Occipital lobe (tissue), 1 donor: ENCODE measurements at regions not wholly inside any gene's neighbourhood (a gene's known extent, or its start where the extent isn't known, plus 50 kb on each side); places are given as distances from the start of the nearest gene placed in this dataset.

Experiments
- DNase-seq: peaks from one replicate; lab custom pipeline; 2025; lab: John Stamatoyannopoulos, UW

- no peak for DNase-seq
These were observed 308.2 kb downstream of the ZNF608 start for GRCh38 chr5:124438026-124438902.

- no peak for DNase-seq
These were observed 310.1 kb downstream of the ZNF608 start for GRCh38 chr5:124436294-124436693.

GRCh38 chr5:124433170-124433569 lies 313.3 kb downstream of the ZNF608 start:
- no peak for DNase-seq

GRCh38 chr5:124421584-124421983 lies 324.9 kb downstream of the ZNF608 start:
- no peak for DNase-seq

GRCh38 chr5:124420952-124421351 lies 325.5 kb downstream of the ZNF608 start:
- no peak for DNase-seq

- no peak for DNase-seq
These were observed 326.9 kb downstream of the ZNF608 start for GRCh38 chr5:124419531-124419930.

- DNase-seq = no peak
These were observed 328.0 kb downstream of the ZNF608 start for GRCh38 chr5:124418390-124418789.

- DNase-seq = no peak
These were observed 329.2 kb downstream of the ZNF608 start for GRCh38 chr5:124417196-124417595.

GRCh38 chr5:124416627-124417026 lies 329.8 kb downstream of the ZNF608 start:
- no peak for DNase-seq

- no peak for DNase-seq
These were observed 331.5 kb downstream of the ZNF608 start for GRCh38 chr5:124414973-124415372.

GRCh38 chr5:124410539-124411488 lies 335.6 kb downstream of the ZNF608 start:
- DNase-seq = no peak

GRCh38 chr5:124408738-124409453 lies 337.5 kb downstream of the ZNF608 start:
- DNase-seq = no peak

GRCh38 chr5:124404796-124405195 lies 341.6 kb downstream of the ZNF608 start:
- DNase-seq = no peak

- no peak for DNase-seq
These were observed 343.2 kb downstream of the ZNF608 start for GRCh38 chr5:124403281-124403680.

GRCh38 chr5:124402144-124402581 lies 344.3 kb downstream of the ZNF608 start:
- peak; percentile 15 for DNase-seq

GRCh38 chr5:124401476-124402143 lies 344.8 kb downstream of the ZNF608 start:
- DNase-seq = no peak

- no peak for DNase-seq
These were observed 346.9 kb downstream of the ZNF608 start for GRCh38 chr5:124399426-124399961.

GRCh38 chr5:124398460-124398859 lies 348.0 kb downstream of the ZNF608 start:
- DNase-seq = no peak

- no peak for DNase-seq
These were observed 349.1 kb downstream of the ZNF608 start for GRCh38 chr5:124397317-124397716.

GRCh38 chr5:124395926-124396325 lies 350.5 kb downstream of the ZNF608 start:
- no peak for DNase-seq

- no peak for DNase-seq
These were observed 351.2 kb downstream of the ZNF608 start for GRCh38 chr5:124395287-124395686.
